NCI-H187 (cell line): ENCODE measurements at regions not wholly inside any gene's neighbourhood (a gene's known extent, or its start where the extent isn't known, plus 50 kb on each side); places are given as distances from the start of the nearest gene placed in this dataset.
"Not testable (repeated sequence)": the region's sequence is repeated elsewhere in the genome, so short reads cannot be mapped to it uniquely, and the experiment has no call there.

ENCODE experiments used
- DNase-seq, 2 experiments: peaks; one replicate each; lab custom pipeline; 2025; lab: John Stamatoyannopoulos, UW

- no peak for DNase-seq
Observed at GRCh38 chr20:52434453-52434852, 242.9 kb upstream of the ZFP64 start.

GRCh38 chr20:52434041-52434425 is 242.5 kb upstream of the ZFP64 start:
- no peak for DNase-seq

- DNase-seq, result no peak
Observed at GRCh38 chr20:52433326-52434040, 241.9 kb upstream of the ZFP64 start.

GRCh38 chr20:52432740-52433139 is 241.2 kb upstream of the ZFP64 start:
- no peak for DNase-seq

GRCh38 chr20:52429029-52429428 is 237.4 kb upstream of the ZFP64 start:
- no peak for DNase-seq

- no peak for DNase-seq
Observed at GRCh38 chr20:52427960-52428359, 236.4 kb upstream of the ZFP64 start.

- no peak for DNase-seq
Observed at GRCh38 chr20:52426856-52427255, 235.3 kb upstream of the ZFP64 start.

- no peak for DNase-seq
Observed at GRCh38 chr20:52425701-52426100, 234.1 kb upstream of the ZFP64 start.

GRCh38 chr20:52425253-52425652 is 233.7 kb upstream of the ZFP64 start:
- no peak for DNase-seq

- DNase-seq, result not testable (repeated sequence)
Observed at GRCh38 chr20:52424357-52424942, 232.9 kb upstream of the ZFP64 start.

GRCh38 chr20:52423536-52424140 is 232.1 kb upstream of the ZFP64 start:
- not testable (repeated sequence) for DNase-seq

- no peak for DNase-seq
Observed at GRCh38 chr20:52422574-52423336, 231.2 kb upstream of the ZFP64 start.

- DNase-seq, result no peak
Observed at GRCh38 chr20:52420805-52421204, 229.2 kb upstream of the ZFP64 start.

- DNase-seq, result no peak
Observed at GRCh38 chr20:52419205-52419604, 227.6 kb upstream of the ZFP64 start.

GRCh38 chr20:52416953-52417352 is 225.4 kb upstream of the ZFP64 start:
- DNase-seq, result no peak

GRCh38 chr20:52411611-52412010 is 220.0 kb upstream of the ZFP64 start:
- no peak for DNase-seq

GRCh38 chr20:52410731-52411234 is 219.2 kb upstream of the ZFP64 start:
- DNase-seq, result no peak

- DNase-seq, result no peak
Observed at GRCh38 chr20:52410182-52410647, 218.6 kb upstream of the ZFP64 start.

- no peak for DNase-seq
Observed at GRCh38 chr20:52405986-52406385, 214.4 kb upstream of the ZFP64 start.

- DNase-seq, result no peak
Observed at GRCh38 chr20:52405417-52405816, 213.8 kb upstream of the ZFP64 start.

- DNase-seq, result no peak
Observed at GRCh38 chr20:52404671-52405070, 213.1 kb upstream of the ZFP64 start.

GRCh38 chr20:52402950-52403349 is 211.4 kb upstream of the ZFP64 start:
- no peak for DNase-seq
